H1 (cell line): ENCODE measurements at regions not wholly inside any gene's neighbourhood (a gene's known extent, or its start where the extent isn't known, plus 50 kb on each side); places are given as distances from the start of the nearest gene placed in this dataset.

Experiments used
- EP300 ChIP-seq, 2 experiments: IDR thresholded peaks; 1 replicate in 1 of 2; 2 replicates in 1 of 2; pipeline ENCODE4 v1.6.1; 2011 to 2012; ENCODE audit warnings: low read depth in 2 of 2, low read length in 2 of 2, mild to moderate bottlenecking in 2 of 2, borderline replicate concordance in 1 of 2, inconsistent platforms in 1 of 2, moderate library complexity in 1 of 2
- EZH2 ChIP-seq: fragments of 200-600 bp; sonication (generic); IDR thresholded peaks from 2 replicates; pipeline ENCODE4 v1.7.1; 2012; ENCODE audit warnings: low read depth, mild to moderate bottlenecking, moderate library complexity, low read length, inconsistent platforms; ENCODE audit not compliant: severe bottlenecking
- GTF2F1 ChIP-seq: IDR thresholded peaks from 2 replicates; pipeline ENCODE4 v1.6.1; 2012; ENCODE audit warnings: low read depth, low read length, improper control_type of control experiment, borderline replicate concordance
- POLR2A ChIP-seq, 2 experiments: IDR thresholded peaks; 1 replicate in 1 of 2; 2 replicates in 1 of 2; pipeline ENCODE4 v1.6.1; 2011; ENCODE audit warnings: low read depth in 2 of 2, low read length in 2 of 2, mild to moderate bottlenecking in 2 of 2; ENCODE audit errors: control extremely low read depth in 1 of 2
- SP1 ChIP-seq: IDR thresholded peaks from 2 replicates; pipeline ENCODE4 v1.6.1; 2011; ENCODE audit warnings: low read depth, low read length
- ZNF274 ChIP-seq: IDR thresholded peaks from 2 replicates; pipeline ENCODE4 v1.7.0; 2012; ENCODE audit warnings: low read length, borderline replicate concordance; ENCODE audit errors: extremely low read depth

DNA sequence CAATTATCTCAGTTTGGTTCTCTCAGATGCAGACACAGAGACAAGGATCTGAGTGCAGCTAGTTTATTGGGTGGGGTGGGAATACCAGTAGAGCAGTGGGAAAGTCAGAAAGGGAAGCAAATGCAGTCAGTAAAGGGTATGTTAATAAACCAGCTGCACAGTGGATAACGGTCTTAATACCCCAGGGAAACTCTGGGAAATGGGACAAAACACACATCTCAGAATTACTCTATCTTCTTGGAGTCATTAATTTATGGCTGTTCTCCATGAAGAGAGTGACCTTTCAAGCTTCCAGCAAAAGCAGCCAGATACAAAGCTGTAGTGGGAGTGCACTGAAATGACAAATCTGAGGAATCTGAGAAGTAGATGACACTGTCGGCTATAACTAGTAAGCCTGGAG lies 73.3 kb upstream of the NALF2 start:
- TF ChIP-seq GTF2F1 (no peak), EZH2 (no peak), POLR2A (IDR thresholded peaks at IDR 0.05; ENCODE audit: control extremely low read depth in 1 of 2, low read depth in 2 of 2, low read length in 2 of 2) (no peak), SP1 (no peak), EP300 (IDR thresholded peaks at IDR 0.05; ENCODE audit: borderline replicate concordance in 1 of 2, low read depth in 2 of 2, low read length in 2 of 2) (no peak), ZNF274 (no peak)
